ENCODE measurements at regions not wholly inside any gene's neighbourhood (a gene's known extent, or its start where the extent isn't known, plus 50 kb on each side); places are given as distances from the start of the nearest gene placed in this dataset.

GRCh38 chr12:45504316-45505010, 225.0 kb upstream of the ARID2 start:
- DNase-seq (ENCODE audit: low spot score) = no peak
- Mint-ChIP-seq H3K27ac (ENCODE audit: unreplicated experiment) (no peak overlapping the region), H3K4me1 (ENCODE audit: unreplicated experiment) (peaks cover 5% of the 10 kb centered on the region), H3K9me3 (ENCODE audit: unreplicated experiment) (no peaks in the 10 kb centered on the region), H3K27me3 (ENCODE audit: unreplicated experiment) (no peaks in the 10 kb centered on the region), H3K36me3 (ENCODE audit: low read depth, unreplicated experiment) (no peaks in the 10 kb centered on the region), H3K4me3 (ENCODE audit: unreplicated experiment) (no peak overlapping the region)
- no peak for TF ChIP-seq CTCF (IDR thresholded peaks at IDR 0.05; ENCODE audit: unreplicated experiment)

GRCh38 chr12:45509187-45509586, 220.3 kb upstream of the ARID2 start:
- no peak overlapping the region for H3K27ac Mint-ChIP-seq (ENCODE audit: unreplicated experiment)
- H3K27me3 Mint-ChIP-seq (ENCODE audit: unreplicated experiment) = no peaks in the 10 kb centered on the region
- no peaks in the 10 kb centered on the region for H3K4me1 Mint-ChIP-seq (ENCODE audit: unreplicated experiment)
- H3K4me3 Mint-ChIP-seq (ENCODE audit: unreplicated experiment) = no peak overlapping the region
- TF ChIP-seq CTCF (IDR thresholded peaks at IDR 0.05; ENCODE audit: unreplicated experiment) = no peak
- H3K36me3 Mint-ChIP-seq (ENCODE audit: low read depth, unreplicated experiment) = peaks cover 4% of the 10 kb centered on the region
- DNase-seq (ENCODE audit: low spot score) = no peak
- no peaks in the 10 kb centered on the region for H3K9me3 Mint-ChIP-seq (ENCODE audit: unreplicated experiment)

GRCh38 chr12:45509621-45510020, 219.9 kb upstream of the ARID2 start:
- no peak overlapping the region for H3K27ac Mint-ChIP-seq (ENCODE audit: unreplicated experiment)
- H3K27me3 Mint-ChIP-seq (ENCODE audit: unreplicated experiment) = no peaks in the 10 kb centered on the region
- H3K9me3 Mint-ChIP-seq (ENCODE audit: unreplicated experiment) = no peaks in the 10 kb centered on the region
- no peak for TF ChIP-seq CTCF (IDR thresholded peaks at IDR 0.05; ENCODE audit: unreplicated experiment)
- no peaks in the 10 kb centered on the region for H3K4me1 Mint-ChIP-seq (ENCODE audit: unreplicated experiment)
- peaks cover 4% of the 10 kb centered on the region for H3K36me3 Mint-ChIP-seq (ENCODE audit: low read depth, unreplicated experiment)
- no peak overlapping the region for H3K4me3 Mint-ChIP-seq (ENCODE audit: unreplicated experiment)
- no peak for DNase-seq (ENCODE audit: low spot score)

GRCh38 chr12:45517381-45517780, 212.1 kb upstream of the ARID2 start:
- no peaks in the 10 kb centered on the region for H3K36me3 Mint-ChIP-seq (ENCODE audit: low read depth, unreplicated experiment)

More at GRCh38 chr12:45517381-45517780, 212.1 kb upstream of the ARID2 start:
- H3K9me3 Mint-ChIP-seq (ENCODE audit: unreplicated experiment) = no peaks in the 10 kb centered on the region
- DNase-seq (ENCODE audit: low spot score) = no peak
- no peak overlapping the region for H3K4me3 Mint-ChIP-seq (ENCODE audit: unreplicated experiment)
- peaks cover 3% of the 10 kb centered on the region for H3K4me1 Mint-ChIP-seq (ENCODE audit: unreplicated experiment)
- no peak for TF ChIP-seq CTCF (IDR thresholded peaks at IDR 0.05; ENCODE audit: unreplicated experiment)
- H3K27ac Mint-ChIP-seq (ENCODE audit: unreplicated experiment) = no peak overlapping the region
- H3K27me3 Mint-ChIP-seq (ENCODE audit: unreplicated experiment) = peaks cover 5% of the 10 kb centered on the region

Measured in endothelial cell (in vitro differentiated cells).